GM21367 (cell line): ENCODE measurements at regions not wholly inside any gene's neighbourhood (a gene's known extent, or its start where the extent isn't known, plus 50 kb on each side); places are given as distances from the start of the nearest gene placed in this dataset.

Source experiments
- ATAC-seq: cut with Tn5 transposase; IDR thresholded peaks from one replicate; pipeline ENCODE4 v1.9.1; 2021; ENCODE audit not compliant: unreplicated experiment

GRCh38 chr3:99542767-99543518, 95.5 kb upstream of the COL8A1 start:
- peak; percentile 61 for ATAC-seq

- no peak for ATAC-seq
Observed at GRCh38 chr3:99541181-99541580, 97.2 kb upstream of the COL8A1 start.

DNA sequence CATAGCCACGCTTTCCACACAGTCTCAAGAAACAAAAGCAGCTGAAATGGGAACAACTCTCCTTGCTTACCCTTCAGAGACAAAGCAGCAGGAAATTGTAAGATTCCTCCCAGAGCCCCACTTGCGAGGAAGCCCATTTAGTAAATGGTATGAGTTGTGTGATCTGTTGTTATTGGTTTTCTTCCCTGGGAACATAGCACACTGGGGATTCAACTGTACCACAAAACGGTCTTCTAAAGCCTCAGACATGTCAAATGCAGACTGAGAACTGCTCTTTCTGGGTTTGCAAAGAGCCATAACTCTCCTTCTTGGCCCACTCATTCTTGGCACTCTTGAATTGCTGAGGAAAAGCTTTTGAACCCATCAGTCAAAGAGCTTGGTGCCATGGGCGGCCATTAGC, 101.0 kb upstream of the COL8A1 start:
- no peak for ATAC-seq

DNA sequence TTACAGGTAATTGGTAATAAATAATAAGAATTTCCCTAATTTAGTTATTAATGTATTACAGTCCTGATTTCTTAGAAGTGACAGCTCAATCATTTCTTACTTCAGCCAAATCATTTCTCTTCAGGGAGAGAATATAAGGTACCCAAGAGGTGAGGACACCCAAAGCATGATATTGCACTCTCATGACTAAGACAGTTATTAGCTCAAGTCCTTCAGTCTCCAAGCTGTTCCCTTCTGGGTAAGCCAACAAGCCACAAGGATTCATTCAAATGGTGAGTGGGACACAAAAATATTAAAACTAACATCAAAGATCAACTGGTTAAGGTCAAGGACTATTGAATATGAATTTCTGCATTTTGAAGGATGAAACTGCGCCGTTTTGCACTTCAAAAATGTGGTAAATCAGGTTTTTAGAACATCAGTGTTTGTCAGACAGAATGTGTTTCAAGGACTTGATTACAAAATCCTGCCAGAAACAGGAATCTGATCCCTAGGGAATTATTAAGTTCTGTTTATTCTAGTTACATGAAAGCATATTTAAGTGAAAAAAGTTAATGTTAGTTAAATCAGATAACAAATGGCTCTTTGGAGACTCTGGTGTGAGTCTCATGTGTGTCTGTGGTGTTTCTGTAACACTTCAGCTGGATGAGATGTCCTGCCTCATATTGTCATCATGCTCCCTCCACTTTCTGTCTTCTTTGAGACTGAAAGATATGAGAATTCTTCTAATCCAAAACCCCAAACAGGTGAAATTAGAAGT, 101.7 kb upstream of the COL8A1 start:
- no peak for ATAC-seq

DNA sequence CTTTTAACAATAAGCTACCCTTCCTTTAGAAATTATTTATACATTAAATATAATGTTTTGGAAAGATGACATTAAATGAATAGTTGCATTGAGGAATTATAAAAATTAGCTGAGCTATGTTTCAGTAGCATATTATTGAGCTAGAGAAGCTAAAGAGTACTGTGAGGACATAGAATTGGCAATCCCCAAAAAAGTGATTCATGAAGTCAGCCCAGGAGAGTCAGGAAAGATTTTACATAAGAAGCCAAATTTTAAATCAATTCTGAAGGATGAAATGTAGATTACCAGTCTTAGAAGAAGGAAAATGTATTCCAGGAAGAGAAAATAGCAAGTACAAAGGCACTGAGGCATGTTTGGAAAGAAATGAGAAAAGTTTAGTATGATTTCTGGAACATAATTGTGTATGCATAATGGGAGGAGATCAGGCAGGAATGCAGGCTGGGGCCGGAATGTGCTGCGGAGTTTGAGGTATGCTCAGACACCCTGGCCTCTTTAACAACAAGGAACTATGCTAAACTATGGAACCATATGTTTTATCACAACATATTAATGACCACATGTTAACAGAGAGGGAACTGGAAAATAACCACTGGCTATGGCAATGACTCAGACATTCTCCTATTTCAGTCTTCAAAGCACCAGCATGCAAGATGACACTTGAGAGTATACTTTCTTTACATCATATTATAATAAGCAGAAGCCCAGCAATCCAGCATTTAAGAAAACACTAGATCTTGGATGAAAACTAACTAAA, 103.3 kb upstream of the COL8A1 start:
- ATAC-seq, result no peak

- ATAC-seq, result peak; percentile 56
Observed at GRCh38 chr3:99532246-99532645, 106.1 kb upstream of the COL8A1 start.

DNA sequence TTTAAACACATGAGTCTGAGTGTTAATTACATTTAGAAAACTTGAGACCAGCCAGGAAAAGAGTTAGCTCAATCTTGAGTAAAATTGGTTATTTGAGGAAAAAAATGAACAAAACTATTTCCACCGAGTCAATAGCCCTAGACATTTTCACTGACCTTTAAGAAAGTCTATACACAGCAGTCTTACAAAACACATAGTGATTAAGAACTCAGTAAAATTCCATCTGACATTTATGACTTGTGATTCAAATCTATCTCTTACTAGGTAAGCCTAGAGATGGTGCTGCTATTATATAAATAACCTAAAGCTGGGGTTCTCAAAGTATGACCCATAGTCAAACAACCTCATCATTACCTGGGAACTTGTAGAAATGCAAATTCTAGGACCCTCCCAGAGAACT, 109.1 kb upstream of the COL8A1 start:
- ATAC-seq, result no peak

- ATAC-seq, result no peak
Observed at GRCh38 chr3:99526921-99527320, 111.5 kb upstream of the COL8A1 start.

DNA sequence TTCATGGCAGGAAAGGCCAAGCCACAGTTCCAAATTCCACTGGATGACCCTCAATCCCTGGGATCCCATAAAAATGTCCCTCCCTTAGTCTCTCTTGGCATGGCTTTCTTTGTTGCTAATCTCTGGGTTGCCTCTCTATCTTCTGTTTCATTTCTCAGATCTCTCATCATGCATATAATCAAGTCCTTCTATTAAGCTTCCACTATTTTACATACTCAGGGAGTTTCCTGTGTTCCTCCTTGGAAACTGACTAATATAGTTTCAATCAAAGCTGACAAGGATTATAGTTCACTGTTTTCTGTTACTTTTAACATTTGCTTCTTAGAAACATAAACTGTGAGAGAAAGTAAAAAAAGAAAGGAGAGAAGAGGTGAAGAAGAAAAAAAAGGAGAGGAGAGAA, 113.8 kb upstream of the COL8A1 start:
- ATAC-seq, result no peak

GRCh38 chr3:99523431-99524127, 114.8 kb upstream of the COL8A1 start:
- no peak for ATAC-seq

- ATAC-seq, result no peak
Observed at GRCh38 chr3:99522147-99522546, 116.2 kb upstream of the COL8A1 start.

DNA sequence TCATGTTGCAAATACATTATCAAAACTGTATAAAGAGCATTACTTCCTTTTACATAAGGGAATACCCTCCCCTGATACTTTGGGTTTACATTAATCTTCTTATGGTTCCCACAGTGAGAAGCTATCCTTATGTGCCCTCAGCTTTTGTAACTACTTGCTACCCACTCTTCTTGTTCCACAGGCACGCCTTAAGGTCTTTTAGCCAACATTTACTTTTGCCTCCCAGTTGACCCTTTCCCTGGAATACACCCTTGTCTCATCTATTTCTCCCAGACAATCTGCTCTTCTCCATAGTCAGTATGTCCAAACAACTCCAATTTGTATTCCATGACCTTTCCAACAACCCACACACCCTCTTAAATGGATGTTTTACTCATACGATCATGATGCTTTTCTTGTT, 116.8 kb upstream of the COL8A1 start:
- no peak for ATAC-seq

DNA sequence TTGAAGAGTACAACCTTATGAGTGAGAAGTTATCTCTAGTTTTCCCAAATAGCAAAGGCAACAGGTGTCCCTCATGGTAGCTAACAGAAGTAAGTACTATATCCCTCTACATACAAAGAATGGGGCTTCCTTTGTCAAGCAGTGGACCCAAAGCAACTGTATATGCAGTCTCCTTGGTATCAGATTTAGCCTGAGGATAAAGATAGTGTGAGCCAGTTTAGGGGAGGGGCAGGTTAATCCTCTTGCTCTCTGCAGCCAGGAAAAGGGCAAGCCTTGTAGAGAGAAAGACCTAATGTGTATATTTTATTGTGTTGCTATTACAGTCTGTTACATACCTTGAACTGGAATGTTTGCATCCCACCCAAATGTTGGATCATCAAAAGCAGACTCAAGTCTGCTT, 117.9 kb upstream of the COL8A1 start:
- no peak for ATAC-seq

GRCh38 chr3:99516936-99517335, 121.5 kb upstream of the COL8A1 start:
- ATAC-seq, result no peak

DNA sequence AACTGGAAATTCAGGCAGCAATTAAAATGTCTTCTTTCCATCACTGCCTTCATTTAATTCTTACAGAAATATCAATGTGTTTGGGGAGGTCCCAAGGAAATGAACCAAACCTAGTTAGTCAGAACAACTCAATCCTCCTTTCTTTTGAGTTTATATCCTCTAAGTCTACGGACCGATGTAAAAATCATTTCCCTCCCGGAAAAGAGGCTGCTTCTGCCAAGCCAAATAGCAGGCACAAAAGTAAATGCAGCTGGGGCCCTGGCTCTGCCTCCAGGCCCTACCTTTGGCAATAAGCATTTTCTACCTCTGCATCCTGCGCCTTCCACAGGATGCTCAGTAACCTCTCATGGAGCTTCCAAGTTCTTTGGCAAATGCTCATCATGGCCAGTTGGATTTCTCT, 122.5 kb upstream of the COL8A1 start:
- no peak for ATAC-seq

GRCh38 chr3:99509224-99509623, 129.2 kb upstream of the COL8A1 start:
- ATAC-seq, result no peak

GRCh38 chr3:99508191-99508590, 130.2 kb upstream of the COL8A1 start:
- no peak for ATAC-seq

DNA sequence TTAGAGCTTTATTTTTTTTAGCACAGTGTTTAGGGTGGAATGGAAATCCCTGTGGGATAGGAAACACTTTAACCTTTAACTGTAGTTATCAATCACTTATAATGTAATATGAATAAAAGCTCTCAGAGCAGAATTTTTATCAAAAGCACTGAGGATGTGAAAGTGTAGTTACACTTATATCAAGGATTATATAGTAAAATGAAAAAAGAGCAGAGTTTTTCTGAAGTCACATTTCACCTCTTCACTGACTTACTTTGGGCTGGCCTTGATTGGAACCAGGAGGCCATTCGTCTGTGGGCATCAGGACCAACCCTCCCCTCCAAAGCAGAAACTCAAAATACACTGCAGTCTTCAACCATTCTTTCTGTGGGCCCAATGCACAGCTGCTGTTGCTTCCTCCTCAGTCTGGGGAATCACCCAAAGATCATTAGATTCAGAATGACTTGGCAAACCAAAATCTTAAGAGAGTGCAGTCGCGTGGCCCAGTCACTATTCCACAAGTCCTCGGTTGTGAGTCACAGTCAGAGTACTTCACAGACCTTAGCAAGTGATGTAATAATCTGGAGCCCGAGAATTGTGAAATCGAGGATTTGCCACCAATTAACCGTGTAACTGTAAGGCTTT, 132.6 kb upstream of the COL8A1 start:
- ATAC-seq, result peak; percentile 99

DNA sequence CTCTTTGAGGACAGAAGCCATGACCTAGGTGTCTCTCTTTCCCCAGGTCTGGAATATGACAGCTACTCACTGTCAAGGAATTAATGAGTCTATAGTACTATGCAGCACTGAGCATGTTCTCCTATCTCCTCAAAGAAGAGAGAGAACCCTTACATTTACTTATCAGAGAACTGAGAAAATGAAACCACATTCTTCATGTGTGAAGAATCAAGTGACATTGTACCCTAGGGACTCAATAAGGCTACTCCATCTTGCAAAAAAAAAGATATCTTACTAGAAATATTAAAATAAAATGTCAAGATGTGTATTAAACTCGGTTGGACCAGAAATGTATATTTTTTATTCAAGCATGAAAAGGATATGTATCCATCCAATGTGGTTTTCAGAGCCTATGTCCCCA, 133.2 kb upstream of the COL8A1 start:
- ATAC-seq, result peak; percentile 41

DNA sequence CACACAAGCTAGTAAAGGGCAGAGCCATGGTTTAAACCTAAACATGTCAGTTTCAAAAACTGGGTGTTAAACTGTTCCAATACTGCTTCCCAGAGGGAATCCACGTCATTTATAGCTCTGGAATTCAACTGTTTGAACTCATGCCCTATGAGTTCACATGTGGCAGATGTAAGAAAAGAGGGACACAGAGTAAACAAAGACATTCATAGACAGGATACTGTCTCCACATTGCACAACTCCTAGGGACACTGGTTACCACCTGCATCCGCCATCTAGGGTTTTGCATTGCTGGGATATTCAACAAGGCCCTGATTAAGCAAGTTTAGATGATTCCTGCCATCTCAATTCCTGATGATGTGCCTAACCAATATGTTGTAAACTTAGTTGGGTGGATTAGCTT, 134.1 kb upstream of the COL8A1 start:
- ATAC-seq, result no peak

- no peak for ATAC-seq
Observed at GRCh38 chr3:99503350-99503749, 135.0 kb upstream of the COL8A1 start.
